ENCODE measurements at regions not wholly inside any gene's neighbourhood (a gene's known extent, or its start where the extent isn't known, plus 50 kb on each side); places are given as distances from the start of the nearest gene placed in this dataset.
"Not testable (repeated sequence)": the region's sequence is repeated elsewhere in the genome, so short reads cannot be mapped to it uniquely, and the experiment has no call there.

DNA sequence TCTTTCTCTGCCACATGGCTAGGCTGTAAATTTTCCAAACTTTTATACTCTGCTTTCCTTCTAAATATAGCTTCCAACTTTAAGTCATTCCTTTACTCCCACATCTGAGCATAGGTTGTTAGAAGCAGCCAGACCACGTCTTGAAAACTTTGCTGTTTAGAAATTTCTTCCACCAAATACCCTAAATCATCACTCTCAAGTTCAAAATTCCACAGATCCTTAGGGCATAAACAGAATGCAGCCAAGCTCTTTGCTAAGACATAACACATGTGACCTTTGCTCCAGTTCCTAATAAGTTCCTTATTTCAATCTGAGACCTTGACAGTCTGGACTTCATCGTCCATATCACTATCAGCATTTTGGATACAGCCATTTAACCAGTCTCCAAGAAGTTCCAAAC lies 749.9 kb downstream of the METTL15 start:
- no peak for DNase-seq

DNA sequence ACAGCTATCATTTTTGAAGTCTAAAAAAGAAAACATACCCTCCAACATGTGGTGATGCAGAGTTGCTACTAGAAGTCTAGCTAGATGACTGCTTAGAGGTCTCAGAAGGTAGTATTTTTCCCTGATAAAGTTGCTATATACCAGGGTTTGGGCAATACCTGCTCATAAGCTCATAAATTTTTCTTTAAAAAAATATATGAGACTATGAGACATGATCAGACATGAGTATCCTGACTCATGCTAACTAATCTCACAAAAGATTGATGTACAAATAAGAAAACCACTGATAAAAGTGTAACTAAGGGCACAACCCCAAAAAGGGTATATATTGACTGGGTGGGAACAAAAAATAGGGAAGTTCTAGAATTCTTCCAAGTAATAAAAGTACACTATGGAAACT lies 740.9 kb downstream of the METTL15 start:
- DNase-seq = no peak

DNA sequence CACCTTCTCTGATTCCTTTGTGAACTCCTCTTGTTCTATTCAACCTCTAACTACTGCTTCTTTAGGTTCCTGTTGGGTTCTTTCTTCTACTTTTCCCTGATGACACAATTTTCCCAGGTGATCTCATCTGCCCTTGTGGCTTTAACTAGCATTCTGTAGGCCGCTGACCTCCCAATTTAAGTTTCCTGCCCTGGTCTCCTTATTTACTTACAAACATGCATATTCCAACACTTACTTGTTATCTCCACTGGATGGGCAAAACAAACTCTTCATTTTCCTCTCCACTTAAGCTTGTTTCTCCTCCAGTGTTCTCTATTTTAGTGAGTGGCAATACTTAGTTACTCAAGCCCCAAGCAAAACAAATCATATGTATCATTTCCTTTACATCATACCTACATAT lies 734.5 kb downstream of the METTL15 start:
- DNase-seq = no peak

DNA sequence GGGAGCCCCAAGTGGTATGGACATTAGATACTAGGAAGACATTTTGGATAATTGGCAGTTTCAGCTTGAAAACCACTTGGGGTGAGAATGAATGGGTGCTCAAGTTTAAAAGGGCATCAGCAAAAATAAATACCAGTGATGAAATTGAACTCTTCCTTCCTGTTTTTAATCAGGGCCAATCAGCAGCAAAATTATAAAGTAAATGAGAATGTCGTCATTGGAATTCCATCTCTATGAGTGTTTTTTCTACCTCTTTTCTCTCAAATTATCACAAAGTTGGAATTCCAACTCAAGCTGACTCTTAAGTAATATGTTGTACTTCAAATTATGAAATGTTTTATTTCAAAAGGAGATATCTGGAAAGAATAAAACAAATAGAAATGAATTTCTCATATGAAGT lies 730.6 kb downstream of the METTL15 start:
- DNase-seq = no peak

DNA sequence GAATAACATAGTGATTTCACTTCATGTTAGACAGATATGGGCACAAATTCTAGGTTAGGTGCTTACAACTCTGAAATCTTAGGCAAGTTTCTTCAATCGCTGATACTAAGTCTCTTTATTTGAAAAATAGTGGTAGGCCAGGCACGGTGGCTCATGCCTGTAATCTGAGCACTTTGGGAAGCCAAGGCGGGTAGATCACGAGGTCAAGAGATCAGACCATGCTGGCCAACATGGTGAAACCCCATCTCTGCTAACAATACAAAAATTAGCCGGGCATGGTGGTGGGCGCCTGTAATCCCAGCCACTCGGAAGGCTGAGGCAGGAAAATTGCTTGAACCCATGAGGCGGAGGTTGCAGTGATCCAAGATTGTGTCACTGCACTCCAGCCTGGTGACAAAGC lies 729.4 kb downstream of the METTL15 start:
- no peak for DNase-seq

DNA sequence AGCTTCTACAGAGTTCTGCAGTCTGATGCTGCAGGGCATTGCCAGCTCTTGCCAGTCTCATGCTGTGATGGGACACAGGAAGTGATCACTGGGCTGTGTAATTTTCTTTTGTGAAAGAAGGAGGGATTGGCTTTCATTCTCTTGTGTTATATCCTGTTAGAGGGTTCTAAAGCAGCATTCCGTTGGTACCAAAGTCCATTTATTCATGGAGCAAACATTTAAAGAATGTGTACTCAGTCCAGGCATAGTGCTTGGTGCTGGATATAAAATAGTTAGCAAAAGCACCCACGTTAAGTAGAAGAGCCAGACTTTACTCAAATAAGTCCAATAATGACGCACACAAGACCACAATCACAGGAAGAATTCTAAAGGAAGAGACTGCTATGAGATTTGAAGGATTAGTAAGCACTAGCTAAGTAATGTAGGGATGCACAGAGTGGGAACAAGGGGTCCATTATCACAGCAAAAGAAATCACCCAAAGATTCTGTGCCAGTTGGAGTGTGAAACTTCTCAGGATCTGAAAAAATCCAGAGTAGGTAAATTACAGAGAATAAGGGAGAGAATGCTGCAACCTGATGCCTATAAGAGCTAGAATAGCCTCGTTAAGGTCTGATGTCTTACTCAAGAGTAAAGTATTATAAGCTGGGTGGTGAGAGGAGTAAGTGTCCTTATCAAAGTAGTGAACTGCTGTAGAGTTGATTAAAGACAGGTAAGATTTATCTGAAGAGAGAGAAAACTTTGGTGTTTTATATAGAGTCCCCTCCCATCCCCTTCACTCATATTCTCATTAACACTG lies 728.3 kb downstream of the METTL15 start:
- no peak for DNase-seq

DNA sequence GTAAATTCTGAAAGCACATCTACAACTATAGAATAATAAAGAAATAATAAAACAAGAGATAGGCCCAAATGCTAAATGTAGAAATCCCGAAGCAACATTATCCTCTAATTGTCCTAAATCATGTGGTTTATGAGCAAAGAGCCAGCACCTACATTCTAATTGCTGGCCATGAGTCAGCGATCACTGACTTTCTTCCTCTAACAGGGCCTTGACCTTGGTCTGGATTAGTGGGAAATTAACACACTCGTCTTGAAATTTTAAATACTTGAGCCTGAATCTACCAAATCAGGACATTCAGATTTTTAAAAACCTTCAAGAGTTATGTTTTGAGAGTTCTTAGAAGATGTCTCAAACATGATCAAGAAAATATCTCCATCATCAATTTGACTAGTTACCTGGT lies 727.6 kb downstream of the METTL15 start:
- no peak for DNase-seq

DNA sequence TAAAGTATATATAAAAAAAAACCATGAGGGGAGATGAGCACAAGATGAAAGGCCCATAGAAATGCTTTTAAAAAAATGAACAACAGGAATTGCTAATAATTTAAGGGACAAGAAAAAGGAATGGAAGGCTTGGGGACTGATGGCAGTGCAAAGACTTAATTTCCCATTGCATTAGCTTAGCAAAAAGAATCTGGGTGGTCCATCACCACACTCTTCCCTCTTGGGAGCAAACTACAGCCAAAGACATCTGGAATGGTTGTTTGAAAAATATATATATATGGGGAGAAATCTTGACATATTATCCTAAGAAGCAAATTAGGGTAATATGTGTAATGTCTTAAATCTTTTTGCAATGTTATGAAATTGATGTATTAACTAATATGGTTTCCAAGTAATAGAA lies 727.1 kb downstream of the METTL15 start:
- no peak for DNase-seq

DNA sequence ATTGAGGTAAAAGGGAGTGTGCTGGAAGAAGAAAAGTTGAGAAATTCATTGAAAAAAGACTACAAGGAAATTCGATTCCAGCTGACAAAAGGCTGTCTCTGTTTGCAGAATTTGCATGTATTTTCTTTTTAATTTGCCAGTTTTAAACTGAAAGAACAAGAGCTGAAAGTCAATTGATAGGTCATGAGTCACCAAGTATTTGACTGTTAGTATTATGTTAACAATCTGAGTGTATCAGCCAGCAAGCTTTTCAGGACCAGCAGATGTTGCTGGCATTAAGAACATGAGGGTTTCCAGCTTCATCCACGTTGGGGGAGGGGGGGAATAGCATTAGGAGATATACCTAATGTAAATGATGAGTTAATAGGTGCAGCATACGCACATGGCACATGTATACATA lies 726.7 kb downstream of the METTL15 start:
- no peak for DNase-seq

DNA sequence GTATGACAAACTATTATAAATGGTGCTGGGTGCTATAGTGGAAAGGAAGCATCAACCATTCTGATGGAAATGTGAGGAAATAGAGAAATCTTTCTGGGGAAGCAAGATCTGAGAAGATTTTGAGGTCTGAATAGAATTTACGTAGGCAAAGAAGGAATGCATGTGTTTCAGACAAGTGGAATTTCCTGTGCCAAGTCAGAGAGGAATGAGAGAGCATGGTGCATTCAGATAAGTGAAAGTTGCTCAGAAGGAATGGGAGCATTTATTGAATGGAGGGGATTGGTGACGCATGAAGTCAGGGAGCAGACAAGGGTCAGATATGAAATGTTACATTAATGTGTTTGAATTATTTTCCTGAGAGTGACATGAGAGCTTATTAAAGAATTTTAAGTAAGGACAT lies 725.5 kb downstream of the METTL15 start:
- DNase-seq = no peak

DNA sequence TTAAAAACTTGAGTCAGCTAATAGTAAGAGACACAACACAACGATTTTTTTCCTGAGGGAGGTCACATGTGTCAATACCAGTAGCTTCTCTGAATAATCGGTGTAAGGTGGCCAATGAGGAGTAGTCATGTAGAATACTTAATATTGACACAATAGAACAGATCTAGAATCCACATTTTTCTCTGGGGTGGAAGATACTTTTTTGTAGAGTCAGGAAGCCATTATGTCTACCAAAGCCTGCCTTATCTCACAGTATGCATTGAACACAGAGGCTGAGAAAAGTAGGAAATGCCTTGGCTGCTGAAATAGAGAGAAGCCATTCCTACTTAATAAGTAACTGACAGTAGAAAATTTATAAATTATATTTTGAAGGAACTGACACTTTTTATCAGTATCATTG lies 725.0 kb downstream of the METTL15 start:
- no peak for DNase-seq

DNA sequence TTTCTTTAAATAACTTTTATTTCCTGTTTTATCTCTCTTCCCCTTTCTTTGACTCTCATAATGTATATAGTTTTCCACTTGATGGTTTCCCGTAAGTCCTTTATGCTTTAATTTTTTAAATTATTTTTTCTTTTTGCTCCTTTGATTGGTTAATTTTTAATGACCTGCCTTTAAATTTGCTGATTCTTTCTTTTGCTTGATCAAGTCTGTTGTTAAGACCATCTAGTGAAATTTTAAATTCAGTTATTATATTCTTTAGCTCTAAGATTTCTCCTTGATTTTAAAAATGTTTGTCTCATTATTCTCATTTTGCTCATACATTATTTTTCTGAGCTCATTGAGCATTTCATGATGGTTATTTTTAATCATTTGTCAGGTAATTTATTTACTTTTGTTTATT lies 718.6 kb downstream of the METTL15 start:
- DNase-seq = no peak

DNA sequence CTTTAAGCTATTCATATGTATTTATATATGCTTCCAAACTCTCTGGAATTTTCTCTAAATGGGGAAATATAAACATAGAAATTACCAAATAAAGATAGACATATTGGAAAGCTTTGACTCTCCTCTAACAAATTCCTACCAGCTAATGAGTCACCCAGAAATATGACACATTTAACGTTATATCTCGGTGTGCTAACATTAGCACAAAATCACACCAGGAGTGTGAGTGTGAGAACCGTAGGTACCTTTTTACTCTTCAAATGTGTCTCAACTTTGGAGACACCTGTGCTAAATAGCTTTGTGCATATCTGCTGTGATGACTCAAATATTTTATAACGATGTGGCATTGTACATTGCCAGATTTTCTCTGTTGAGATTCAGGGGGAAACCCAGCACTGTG lies 714.4 kb downstream of the METTL15 start:
- no peak for DNase-seq

DNA sequence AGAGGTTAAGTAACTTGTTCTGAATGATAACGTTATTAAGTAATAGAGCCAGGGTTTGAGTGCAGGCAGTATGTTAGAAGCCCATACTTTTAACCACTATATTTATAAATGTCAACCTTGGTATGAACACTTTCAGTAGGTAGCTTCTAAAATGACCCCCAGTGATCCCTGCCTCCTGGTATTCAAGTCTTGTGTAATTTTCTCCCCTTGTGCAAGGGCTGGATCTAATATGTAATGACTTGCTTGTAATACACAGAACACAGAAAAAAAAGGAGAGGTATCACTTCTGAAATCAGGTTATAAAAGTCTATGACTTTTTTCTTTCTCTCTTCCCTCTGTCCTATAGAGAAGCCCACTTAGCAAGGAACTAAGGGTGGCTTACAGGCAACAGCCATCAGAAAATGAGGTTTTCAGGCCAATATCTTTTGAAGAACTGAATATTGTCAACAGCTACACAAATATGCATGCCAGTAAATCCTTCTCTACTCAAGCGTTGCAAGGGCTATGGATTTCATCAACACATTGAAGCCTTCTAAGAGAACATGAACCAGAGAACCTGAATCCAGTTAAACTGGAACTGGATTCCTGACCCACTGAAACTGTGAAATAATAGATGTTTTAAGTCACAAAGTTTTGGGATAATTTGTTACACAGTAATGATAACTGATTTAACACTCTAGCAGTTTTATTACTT lies 712.3 kb downstream of the METTL15 start:
- no peak for DNase-seq

DNA sequence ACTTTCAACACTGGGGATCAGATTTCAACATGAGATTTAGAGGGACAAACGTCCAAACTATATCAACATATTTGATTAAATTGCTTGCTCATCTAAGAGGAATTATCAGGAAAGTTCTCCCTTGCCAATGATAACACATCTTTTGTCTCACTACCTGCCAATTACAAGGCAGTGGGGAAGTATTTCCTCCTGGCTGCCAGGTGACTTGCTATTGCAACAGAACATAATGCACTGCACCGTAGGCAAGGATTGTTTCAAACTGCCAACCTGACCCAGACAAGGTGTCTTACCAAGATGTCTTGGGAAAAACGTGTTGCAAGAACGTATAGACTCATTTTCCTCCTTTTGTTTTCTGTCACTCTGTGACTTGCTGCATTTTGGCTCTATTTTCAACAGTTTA lies 711.6 kb downstream of the METTL15 start:
- no peak for DNase-seq

DNA sequence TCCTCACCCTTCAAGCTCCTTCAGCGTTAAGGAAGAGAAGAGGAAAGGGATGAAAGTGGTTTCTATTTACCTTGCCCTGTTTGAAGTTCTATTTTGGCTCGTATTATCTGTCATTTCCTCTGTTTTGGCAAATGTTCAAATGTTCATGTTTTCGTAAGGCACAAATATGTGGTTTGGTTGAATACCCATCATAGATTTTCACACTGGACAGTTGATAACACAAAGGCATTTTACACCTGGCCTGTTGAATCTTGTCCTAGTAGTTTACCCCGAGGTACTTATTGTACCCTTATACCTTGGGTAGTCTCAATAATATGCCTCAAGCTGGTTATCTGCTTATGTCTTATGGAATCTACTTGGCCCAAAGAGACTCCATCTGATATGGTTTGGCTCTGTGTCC lies 706.9 kb downstream of the METTL15 start:
- DNase-seq = no peak

DNA sequence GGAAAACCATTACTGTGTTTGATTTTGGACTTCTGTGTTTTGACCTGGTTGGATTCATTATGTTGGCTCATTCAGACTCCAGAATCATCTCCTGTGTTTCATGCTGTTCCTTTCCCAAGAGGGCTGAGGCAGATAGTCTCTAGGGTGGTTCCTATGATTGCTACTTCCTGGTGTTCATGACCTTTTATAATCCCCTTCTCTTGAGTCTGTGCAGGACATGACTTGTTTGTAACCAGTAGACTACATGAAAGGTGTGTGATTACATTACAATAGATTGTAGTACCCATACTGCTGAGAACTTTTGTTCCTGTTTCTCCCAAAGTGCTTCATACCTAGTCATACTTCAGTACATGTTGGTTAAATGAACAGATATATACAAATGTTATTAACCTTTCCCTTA lies 700.6 kb downstream of the METTL15 start:
- no peak for DNase-seq

DNA sequence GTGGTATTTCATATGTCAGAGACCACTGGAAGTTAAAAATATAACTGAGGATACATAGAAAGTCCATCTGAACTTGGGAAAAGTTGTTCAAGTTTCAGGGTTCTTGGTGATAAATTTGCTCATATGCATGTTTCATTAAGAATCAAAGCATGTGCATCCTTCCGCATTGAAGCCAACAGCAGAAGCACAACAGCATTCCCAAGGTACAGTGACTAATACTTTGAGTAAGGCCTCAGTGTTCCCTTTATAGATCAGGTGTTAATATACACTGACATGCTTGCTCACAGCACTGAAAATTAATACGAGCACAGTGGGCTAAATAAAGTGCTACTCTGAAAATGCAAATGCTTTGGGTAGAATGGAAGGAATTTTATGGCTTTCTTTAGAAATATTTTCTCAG lies 691.1 kb downstream of the METTL15 start:
- DNase-seq = no peak

DNA sequence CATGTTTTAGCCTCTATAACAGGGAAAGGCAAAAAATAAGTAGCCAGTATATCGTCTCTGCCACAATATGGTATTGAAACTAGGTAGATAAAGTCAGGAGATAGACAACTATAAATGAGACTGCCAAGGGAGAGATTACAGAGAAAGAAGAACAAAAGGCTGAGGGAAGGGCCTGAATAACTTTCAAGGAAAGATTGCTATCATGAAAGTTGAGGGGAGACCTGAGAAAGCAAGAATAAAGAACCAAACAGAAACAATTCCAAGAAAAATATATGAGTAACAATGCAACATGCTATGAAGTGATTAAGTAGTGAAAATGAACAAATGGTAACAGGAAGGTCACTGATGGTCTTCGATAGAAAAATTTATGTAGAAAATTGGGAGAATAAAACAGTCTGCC lies 690.1 kb downstream of the METTL15 start:
- no peak for DNase-seq

DNA sequence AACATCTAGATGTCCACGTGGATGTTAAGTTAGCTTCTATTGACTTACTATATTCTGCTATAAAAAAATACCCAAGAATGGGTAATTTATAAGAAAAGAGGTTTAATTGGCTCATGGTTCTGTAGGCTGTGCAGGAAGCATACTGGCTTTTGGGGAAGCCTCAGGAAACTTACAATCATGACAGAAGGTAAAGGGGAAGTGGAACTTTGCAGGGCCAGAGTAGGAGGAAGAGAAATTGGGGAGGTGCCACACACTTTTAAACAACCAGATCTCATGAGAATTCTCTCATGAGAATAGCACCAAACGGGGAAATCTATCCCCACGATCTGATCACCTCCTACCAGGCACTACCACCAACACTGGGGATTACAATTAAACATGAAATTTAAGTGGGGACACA lies 689.3 kb downstream of the METTL15 start:
- DNase-seq = no peak

DNA sequence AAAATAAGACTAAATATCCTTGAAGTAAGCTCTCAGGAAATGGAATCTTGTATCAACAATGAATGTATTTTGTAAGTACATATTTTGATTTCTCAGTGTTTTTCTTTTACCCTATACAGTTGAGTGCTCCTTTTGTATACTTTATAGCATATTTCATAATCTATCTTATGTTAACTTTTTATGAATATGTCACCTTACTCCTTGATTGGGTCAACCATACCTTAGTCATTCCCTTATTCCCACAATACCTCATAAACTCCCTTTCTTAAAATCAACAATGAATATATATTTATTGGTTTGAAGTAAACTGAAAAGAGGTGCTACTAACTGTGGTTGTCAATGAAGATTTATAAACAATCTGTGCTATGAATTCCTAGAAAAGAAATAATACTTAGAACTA lies 686.2 kb downstream of the METTL15 start:
- no peak for DNase-seq

DNA sequence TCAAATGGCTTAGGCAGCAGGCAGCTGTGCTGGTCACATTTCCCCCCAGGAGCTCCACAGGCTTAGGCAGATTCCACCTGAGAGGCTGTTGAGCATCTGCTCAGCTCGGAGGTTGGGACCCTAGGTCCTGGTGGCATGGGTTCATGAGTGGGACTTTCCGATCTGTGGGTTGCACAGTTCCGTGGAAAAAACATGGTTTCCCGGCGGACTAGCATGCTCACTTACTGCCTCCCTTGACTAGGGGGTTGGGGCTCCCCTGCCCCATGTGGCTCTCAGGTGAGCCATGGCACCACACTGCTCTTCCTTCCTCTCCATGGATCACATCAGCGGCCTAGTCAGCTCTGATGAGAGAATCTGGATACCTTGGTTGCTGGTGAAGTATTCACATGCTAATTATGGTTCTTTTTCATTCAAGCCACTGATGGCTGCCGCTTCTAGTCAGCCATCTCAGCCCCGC lies 685.1 kb downstream of the METTL15 start:
- DNase-seq = no peak

DNA sequence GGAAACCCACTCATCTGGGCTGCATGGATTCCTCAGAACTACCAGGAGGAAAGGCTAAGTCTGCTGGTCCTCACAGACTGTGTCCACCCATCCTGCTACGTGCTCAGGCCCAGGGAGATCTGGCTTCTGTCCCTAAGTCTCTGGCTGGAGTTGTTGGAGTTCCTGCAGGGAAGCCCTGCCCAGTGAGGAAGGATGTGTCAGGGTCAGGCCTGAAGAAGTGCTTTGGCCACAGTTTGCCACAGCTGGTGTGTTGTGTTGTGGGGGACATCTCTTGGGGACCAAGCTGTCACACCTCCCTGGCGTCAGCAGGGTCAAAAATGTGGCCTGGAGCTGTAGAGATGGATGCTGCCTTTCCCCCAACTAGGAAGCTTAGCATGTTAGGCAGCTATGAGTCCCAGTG lies 684.7 kb downstream of the METTL15 start:
- DNase-seq = no peak

DNA sequence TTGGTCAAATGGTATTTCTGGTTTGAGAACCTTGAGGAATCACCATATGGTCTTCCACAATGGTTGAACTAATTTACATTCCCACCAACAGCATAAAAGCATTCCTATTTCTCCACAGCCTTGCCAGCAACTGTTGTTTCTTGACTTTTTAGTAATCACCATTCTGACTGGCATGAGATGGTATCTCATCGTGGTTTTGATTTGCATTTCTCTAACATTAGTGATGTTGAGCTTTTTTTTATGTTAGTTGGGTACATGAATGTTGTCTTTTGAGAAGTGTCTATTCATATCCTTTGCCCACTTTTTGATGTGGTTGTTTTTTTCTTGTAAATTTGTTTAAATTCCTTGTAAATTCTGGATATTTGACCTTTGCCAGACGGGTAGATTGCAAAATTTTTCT lies 679.7 kb downstream of the METTL15 start:
- DNase-seq = not testable (repeated sequence)

DNA sequence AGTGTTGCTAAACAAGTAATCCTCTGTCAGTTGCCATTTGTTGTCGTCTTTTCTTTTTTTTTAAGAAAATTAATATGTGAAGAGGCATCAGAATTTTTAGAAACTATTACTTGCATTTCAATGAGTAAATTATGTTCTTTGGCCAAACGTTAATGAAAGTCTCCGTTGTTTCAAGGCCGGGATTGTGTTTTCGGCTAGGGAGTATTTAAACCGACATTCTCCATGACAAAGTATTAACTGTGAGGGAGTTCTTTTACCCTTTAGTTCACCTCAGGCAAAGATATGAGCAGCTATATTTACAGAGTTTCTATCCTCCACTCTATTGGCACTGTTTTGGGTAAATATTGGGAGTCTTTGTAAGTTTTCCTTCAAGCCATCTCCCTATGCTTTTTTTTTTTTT lies 668.9 kb downstream of the METTL15 start:
- no peak for DNase-seq
